HG02943 (cell line): ENCODE measurements at regions not wholly inside any gene's neighbourhood (a gene's known extent, or its start where the extent isn't known, plus 50 kb on each side); places are given as distances from the start of the nearest gene placed in this dataset.

Source experiments
- ATAC-seq: cut with Tn5 transposase; IDR thresholded peaks from one replicate; pipeline ENCODE4 v1.9.1; 2021; ENCODE audit warnings: mild to moderate bottlenecking, low read depth, moderate library complexity; ENCODE audit not compliant: unreplicated experiment

- ATAC-seq = no peak
Measured at GRCh38 chr6:166017032-166017635, 150.5 kb downstream of the TBXT start.

- ATAC-seq = no peak
Measured at GRCh38 chr6:166014966-166015365, 152.7 kb downstream of the TBXT start.

- ATAC-seq = no peak
Measured at GRCh38 chr6:166010136-166010960, 157.3 kb downstream of the TBXT start.

- ATAC-seq = no peak
Measured at GRCh38 chr6:166009385-166010031, 158.1 kb downstream of the TBXT start.

- no peak for ATAC-seq
Measured at GRCh38 chr6:166008441-166009369, 158.9 kb downstream of the TBXT start.

GRCh38 chr6:166007349-166008263 lies 160.0 kb downstream of the TBXT start:
- no peak for ATAC-seq

- ATAC-seq = no peak
Measured at GRCh38 chr6:166006900-166007301, 160.8 kb downstream of the TBXT start.

GRCh38 chr6:166005944-166006899 lies 161.4 kb downstream of the TBXT start:
- no peak for ATAC-seq

GRCh38 chr6:166005401-166005943 lies 162.2 kb downstream of the TBXT start:
- no peak for ATAC-seq

GRCh38 chr6:166004876-166005275 lies 162.8 kb downstream of the TBXT start:
- ATAC-seq = no peak

- no peak for ATAC-seq
Measured at GRCh38 chr6:166004471-166004870, 163.2 kb downstream of the TBXT start.

GRCh38 chr6:166003569-166003968 lies 164.1 kb downstream of the TBXT start:
- ATAC-seq = no peak

- no peak for ATAC-seq
Measured at GRCh38 chr6:166001359-166001758, 166.3 kb downstream of the TBXT start.

- ATAC-seq = no peak
Measured at GRCh38 chr6:165999279-165999678, 168.4 kb downstream of the TBXT start.

- no peak for ATAC-seq
Measured at GRCh38 chr6:165998072-165998471, 169.6 kb downstream of the TBXT start.

- ATAC-seq = no peak
Measured at GRCh38 chr6:165991341-165991740, 176.3 kb downstream of the TBXT start.

GRCh38 chr6:165990216-165990615 lies 177.4 kb downstream of the TBXT start:
- ATAC-seq = no peak
